HG03045 (cell line): ENCODE measurements at regions not wholly inside any gene's neighbourhood (a gene's known extent, or its start where the extent isn't known, plus 50 kb on each side); places are given as distances from the start of the nearest gene placed in this dataset.
"Not testable (repeated sequence)": the region's sequence is repeated elsewhere in the genome, so short reads cannot be mapped to it uniquely, and the experiment has no call there.

Source experiments
- ATAC-seq: cut with Tn5 transposase; IDR thresholded peaks from one replicate; pipeline ENCODE4 v1.9.1; 2021; ENCODE audit warnings: mild to moderate bottlenecking, moderate library complexity; ENCODE audit not compliant: unreplicated experiment

DNA sequence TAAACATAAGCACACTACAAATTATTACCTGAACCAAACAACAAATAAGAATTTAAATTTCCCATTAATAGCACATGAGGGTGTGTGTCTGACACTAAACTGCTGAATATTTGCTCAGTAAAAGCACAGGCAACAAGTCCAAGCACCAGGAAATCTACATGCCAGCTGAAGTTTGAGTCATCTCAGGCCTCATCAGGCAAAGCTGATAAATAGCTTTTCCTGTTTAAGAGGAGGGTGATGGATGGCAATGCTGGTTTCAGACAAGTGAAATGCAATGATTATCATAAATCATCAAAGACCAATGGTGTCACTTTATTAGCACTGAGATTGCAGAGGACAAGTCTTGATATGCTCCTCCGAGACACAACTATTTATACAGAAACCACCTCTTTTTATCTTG, 1668.0 kb upstream of the C9orf72 start:
- no peak for ATAC-seq

DNA sequence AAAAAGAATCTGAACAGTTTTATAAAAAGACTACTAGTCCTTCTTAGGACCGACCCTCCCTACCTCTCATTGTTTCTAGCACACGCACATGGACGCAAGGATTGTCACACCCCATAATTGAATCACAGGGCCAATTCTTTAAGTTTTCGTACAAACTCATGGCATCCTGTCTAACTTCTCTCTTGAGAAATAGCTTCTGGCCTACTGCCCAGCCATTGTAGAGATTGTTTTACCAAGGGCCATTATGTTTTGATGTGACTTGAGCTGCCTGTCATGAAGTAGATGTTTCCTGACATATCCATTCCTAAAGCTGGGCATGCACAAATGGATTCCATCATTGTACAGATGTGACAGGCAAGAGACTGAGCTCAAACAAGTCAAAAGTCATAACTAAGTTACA, 1672.1 kb upstream of the C9orf72 start:
- no peak for ATAC-seq

DNA sequence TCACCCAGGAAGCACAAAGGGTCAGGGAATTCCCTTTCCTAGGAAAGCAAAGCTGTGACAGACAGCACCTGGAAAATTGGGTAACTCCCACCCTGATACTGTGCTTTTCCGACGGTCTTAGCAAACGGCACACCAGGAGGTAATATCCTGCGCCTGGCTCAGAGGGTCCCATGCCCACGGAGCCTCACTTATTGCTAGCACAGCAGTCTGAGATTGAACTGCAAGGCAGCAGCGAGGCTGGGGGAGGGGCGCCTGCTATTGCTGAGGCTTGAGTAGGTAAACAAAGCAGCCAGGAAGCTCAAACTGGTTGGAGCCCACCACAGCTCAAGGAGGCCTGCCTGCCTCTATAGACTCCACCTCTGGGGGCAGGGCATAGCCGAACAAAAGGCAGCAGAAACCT, 1697.1 kb upstream of the C9orf72 start:
- ATAC-seq, result not testable (repeated sequence)

GRCh38 chr9:29282121-29282520, 1708.8 kb upstream of the C9orf72 start:
- ATAC-seq, result no peak

DNA sequence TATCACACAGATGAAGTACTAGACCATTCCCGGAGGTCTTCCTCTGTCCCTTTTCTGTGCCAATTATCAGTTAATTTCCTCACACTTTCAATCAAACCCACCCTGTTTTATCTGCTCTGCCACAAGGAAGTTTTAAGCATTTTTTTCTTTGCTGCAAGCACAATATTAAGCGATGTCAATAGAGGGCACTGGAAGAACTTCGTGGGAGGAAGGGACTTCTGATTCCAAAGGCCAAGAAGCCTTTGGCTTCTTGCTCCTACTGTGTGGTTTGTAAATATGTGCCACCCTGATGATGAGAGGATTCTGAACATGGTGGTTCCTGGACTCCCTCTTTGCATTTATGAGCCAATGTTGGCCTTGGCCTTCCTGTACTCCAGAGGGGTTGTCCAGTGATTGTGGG, 1712.5 kb upstream of the C9orf72 start:
- no peak for ATAC-seq

- no peak for ATAC-seq
Measured at GRCh38 chr9:29289365-29289764, 1716.1 kb upstream of the C9orf72 start.

- ATAC-seq, result no peak
Measured at GRCh38 chr9:29290516-29290915, 1717.2 kb upstream of the C9orf72 start.

- no peak for ATAC-seq
Measured at GRCh38 chr9:29297592-29297991, 1724.3 kb upstream of the C9orf72 start.

GRCh38 chr9:29311221-29311620, 1737.9 kb upstream of the C9orf72 start:
- no peak for ATAC-seq

DNA sequence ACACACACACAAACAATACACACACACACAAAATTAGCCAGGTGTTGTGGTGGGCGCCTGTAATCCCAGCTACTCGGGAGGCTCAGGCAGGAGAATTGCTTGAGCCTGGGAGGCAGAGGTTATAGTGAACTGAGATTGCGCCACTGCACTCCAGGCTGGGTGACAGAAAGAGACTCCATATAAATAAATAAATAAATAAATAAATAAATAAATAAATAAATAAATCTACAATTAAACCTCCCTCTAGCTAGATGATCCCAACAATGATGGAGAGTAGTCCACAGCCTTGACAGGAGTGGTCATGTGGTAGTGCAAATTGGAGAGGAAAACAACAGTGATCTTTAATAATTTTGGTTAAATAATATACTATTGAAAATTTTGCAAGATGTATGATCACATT, 1739.0 kb upstream of the C9orf72 start:
- ATAC-seq, result no peak

- ATAC-seq, result no peak
Measured at GRCh38 chr9:29319736-29320513, 1746.6 kb upstream of the C9orf72 start.

- no peak for ATAC-seq
Measured at GRCh38 chr9:29322240-29322639, 1749.0 kb upstream of the C9orf72 start.

DNA sequence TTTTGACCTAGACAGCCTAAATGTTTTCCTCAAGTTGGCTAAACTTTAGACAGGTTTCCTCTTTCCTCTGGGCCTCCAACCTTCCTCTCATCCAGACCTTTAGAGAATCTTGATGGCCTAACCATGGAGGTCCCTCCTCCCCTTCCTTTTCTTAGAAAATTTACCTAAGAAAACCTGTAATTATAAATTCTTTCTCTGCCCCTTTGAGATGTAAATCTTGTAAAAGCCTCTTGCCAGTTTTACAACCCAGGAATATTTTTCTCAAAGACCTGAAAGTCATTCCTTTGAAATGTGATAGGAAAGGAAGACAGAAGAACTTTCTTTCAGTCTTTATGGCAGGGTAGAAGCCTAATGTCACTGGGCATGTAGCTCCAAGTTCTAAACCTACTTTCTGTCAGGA, 1752.6 kb upstream of the C9orf72 start:
- ATAC-seq, result no peak

DNA sequence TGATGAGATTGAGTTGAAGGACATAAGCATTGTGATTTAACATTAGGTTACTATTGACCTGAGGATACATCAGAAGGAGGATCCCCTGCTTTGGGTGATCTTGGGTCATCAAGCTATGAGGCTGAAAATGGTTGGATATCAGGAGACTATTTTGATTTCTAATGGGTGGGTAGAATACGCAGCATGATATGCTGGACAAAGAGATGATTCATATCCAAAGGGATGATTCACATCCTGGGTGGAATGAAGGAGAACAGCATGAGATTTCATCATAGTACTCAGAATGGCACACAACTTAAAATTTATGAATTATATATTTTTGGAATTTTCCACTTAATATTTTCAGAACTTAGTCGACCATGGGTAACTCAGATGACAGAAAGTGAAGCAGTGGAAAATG, 1759.5 kb upstream of the C9orf72 start:
- ATAC-seq, result no peak

DNA sequence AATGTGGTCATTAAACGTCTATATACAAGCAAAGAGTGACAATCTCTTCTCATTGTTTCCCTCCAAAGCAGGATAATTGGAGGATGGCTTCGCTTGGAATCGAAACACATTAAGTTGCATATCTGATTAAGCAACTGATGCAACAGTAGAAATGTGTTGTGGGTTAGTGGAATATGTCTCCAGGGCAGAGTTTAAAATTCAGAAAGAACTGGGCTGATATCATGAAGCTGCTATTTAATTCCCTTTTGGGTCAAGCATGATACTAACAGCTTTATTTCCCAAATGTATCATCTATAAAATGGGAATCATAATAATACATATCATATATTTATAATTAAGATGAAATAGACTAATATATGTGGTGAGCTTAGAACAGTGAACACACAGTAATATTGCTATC, 1763.0 kb upstream of the C9orf72 start:
- ATAC-seq, result no peak

DNA sequence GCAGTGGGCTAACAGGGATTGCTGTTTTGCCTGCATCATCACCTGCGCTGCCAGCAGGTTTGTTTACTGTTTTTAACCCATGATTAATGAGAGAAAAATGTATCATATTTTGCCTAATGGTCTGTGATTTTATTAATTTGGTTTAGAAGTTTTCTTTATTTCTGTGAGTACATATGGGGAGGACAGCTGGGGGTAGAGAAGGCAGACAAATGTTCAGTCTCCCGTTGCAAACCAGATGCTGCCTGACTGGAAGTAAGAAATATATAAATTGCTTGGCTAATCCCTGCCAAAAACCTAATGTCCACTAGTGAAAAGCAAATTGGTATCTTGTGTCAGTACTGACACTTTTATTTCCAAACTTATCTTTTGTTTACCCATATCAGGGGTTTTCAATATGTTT, 1766.1 kb upstream of the C9orf72 start:
- no peak for ATAC-seq

- no peak for ATAC-seq
Measured at GRCh38 chr9:29348999-29349398, 1775.7 kb upstream of the C9orf72 start.

DNA sequence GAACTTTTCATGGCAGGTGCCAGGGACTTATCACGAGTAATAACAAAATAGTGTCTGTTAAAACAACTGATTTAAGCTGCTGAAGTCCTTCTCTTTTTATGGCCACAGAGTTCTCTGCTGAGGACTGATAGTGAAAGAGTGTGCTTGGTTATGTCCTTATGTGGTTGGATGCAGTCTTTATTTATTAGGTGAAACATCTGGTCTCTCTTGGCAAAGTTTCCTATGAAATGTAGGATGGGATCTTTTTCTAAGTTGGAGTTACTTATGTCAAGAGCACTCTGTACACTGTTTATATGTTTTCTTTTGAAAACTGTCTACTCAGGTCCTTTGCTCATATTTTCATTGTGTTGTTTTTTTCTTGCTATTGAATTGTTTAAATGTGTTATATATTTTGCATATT, 1816.1 kb upstream of the C9orf72 start:
- no peak for ATAC-seq

- no peak for ATAC-seq
Measured at GRCh38 chr9:29390859-29391258, 1817.6 kb upstream of the C9orf72 start.

- ATAC-seq, result no peak
Measured at GRCh38 chr9:29393064-29393463, 1819.8 kb upstream of the C9orf72 start.

DNA sequence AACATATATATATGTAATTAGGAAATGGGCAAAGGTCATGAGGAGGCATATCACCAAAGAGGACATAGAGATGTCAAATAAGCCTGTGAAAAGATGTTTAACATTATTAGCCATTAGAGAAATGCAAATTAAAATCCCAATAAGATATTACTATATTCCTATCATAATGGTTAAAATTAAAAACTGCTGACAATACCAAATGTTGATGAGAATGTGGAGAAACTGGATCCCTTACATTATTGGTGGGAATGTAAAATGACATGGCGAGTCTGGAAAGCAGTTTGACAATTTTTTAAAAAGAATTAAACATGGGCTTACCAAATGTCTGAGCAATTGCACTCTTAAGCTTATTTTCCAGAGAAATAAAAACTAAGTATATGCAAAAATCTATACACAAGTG, 1821.6 kb upstream of the C9orf72 start:
- no peak for ATAC-seq

DNA sequence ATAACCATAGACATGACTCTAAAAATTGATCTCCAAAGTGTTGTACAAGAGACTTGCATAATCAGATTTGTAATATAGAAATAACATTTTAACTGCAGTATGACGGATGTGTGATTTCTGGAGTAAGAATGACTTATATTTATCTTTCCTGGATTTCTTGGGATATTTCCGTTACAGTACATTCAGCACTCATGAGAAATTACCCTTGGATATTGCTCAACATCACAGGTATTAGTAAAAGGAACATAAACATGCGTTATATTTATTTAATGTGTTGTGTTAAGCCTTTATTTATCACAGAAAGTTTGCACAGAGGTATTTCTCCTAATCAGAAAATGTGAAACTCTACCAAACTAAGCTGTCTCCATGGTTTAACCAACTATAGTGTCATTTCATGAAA, 1823.9 kb upstream of the C9orf72 start:
- no peak for ATAC-seq

GRCh38 chr9:29416204-29416603, 1842.9 kb upstream of the C9orf72 start:
- no peak for ATAC-seq
